GM18870 (cell line): ENCODE measurements at regions not wholly inside any gene's neighbourhood (a gene's known extent, or its start where the extent isn't known, plus 50 kb on each side); places are given as distances from the start of the nearest gene placed in this dataset.

Source experiments
- ATAC-seq: cut with Tn5 transposase; IDR thresholded peaks from one replicate; pipeline ENCODE4 v1.9.1; 2021; ENCODE audit warnings: moderate library complexity; ENCODE audit not compliant: unreplicated experiment

DNA sequence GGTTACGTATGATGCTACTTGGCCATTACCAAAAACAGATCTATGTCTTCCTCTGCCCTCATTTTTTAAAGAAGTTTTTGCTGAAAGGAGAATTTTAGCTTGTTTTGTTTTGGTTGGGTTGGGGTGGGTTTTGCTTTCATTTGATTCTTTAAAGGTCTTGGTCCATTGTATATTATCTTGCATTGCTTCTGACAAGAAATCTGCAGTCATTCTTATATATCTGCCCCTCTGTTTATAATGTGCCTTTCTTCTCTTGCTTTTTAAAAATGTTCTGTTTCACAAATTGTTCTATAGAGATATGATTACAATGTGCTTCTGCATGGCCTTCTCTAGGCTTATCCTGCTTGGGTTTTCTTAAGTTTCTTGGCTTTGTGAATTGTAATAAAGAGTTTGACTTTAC lies 660.6 kb downstream of the RNF144A start:
- ATAC-seq, result no peak

DNA sequence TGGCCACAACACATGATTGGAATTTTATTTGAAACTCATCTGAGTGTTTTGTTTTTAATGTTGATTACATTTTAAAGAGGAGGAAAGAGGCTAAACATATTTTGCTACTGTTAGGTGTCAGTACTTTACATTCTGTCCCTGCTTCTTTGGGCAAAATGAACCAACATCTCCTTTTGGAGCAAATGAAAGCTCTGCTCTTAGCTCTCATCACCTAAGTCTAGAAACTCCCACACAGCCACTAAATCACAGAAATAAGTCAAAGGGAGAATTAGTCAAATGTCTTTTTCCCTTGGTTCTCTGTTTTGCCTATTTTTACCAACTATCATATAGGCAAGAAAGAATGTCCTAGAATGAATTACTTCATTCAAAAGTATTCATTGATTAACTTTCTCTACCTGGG lies 666.8 kb downstream of the RNF144A start:
- ATAC-seq, result no peak

DNA sequence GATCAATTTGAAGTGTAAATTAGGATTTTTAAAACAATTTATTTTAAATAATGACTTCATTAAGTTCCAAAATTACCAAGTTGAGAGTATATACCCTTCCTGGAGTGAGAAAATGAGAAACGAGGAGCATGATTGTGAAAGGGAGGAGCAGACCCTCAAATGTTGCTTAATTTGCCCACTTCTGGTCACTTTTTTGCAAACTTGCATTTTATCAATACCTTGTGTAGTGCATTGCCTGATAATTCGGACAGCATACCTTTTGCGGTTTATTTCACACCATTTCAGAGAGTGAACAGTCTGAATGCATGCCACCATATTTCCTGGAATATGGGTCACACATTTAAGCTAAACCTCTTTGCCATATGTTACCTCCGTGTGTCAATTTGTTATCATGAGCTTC lies 669.7 kb downstream of the RNF144A start:
- ATAC-seq, result no peak

DNA sequence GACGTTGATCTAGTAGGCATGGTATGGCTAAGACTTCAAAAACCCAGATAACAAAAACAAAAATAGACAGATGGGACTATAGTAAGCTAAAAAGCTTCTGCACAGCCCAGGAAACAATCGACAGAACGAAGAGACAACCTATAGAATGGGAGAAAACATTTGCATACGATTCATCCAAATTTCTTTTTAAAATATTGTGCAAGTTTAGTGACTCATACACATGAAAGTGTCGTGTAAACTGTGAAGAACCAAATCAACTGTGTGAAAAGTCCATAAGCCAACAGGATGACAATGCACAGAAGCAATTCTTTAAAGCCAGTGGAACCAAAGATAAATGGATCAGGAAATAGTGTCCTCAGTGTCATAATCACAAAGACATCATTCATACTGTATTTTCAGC lies 671.1 kb downstream of the RNF144A start:
- no peak for ATAC-seq

DNA sequence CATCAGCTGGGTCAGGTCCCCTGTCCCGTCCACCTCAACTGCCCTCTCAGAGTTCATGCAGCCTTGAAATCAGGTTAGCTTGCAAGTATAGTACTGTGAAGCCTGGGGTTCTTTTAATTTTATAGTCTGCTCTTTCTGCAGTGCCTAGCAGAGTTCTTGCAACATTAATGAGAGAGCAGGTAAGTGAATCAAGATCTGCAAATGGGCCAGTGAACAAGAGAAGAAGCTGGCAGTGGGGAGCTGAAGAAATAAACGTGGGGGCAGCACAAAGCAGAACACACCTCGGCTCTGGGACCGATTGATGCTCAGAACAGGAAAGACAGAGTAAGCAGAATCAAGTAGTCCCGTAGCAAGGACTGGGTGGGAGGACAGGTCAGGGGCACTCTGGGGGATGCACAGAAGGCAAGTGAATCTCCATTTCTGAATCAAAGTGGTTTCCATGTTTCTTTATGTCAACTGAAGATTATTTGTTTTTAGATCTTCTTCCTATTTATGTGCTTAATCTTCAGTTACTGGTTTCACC lies 675.5 kb downstream of the RNF144A start:
- no peak for ATAC-seq

DNA sequence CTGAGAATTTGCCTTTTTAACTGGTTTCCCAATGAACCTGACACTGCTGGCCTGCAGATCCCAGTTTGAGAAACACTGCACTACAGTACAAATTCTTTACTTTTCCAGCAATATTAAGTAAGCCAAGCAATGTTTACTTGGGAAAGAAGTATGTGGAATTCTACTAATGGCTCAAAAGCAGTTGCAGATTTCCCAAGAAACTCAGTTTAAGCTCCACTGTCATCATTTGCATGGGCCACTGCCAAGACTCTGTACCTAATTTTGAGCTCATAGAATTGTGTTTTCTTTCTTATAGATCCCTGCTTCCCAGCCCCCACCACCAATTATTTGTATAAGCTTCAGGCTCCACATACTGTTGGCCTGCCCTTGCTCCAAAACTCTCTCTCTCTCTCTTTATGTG lies 676.1 kb downstream of the RNF144A start:
- ATAC-seq, result no peak

DNA sequence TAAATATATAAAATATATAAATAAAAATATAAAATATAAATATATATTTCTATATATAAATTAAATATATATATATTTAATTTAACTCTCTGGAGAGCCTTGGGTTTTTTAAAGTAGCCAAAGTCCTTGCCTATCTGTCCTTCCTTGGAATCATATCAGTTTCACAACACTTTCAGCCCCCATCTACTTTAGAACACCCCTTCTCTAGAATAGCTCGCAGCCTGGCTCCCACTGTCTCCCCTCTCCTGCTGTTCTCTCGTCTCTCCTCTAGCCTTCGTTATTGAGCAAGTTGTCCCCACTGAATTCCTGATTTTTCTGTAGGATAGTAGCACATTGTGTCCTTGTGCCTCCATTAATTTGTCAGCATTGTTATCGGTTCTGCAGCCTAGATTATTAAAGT lies 677.0 kb downstream of the RNF144A start:
- ATAC-seq, result no peak

DNA sequence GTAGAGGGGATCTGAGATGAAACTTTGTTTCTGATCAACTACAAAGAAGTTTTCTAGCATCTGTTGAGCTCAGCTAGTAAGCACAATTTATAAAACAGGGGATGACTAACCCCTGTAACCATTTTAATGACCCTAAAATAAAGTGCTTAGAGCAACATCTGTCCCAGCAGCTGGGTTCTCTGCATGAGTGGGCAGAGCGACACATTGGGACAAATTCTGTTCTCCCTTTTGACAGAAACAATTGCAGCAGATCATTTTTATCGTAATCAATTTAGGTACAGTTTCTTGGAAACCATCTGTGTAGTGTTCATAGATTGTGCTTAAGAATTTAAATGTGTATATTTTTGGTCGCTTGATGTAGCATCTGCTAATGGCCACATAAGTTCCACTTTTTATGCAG lies 678.0 kb downstream of the RNF144A start:
- ATAC-seq, result no peak

DNA sequence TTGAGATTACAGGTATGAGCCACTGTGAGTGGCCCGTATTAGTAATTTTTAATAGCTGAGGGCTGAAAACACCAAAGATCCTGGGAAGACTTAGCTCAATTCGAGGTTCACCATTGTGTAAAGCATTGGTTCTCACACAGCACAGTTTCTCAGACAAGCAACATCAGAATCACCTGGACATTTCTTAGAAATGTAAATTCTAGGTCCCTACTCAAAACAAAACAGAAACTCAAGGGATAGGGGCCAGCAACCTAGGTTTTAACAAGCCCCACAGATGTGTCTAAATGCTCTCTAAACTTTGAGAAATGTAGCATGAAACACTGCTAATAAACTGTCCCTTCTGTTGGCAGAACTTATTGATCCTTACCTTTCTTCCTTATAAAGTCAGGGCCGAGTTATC lies 681.2 kb downstream of the RNF144A start:
- no peak for ATAC-seq

DNA sequence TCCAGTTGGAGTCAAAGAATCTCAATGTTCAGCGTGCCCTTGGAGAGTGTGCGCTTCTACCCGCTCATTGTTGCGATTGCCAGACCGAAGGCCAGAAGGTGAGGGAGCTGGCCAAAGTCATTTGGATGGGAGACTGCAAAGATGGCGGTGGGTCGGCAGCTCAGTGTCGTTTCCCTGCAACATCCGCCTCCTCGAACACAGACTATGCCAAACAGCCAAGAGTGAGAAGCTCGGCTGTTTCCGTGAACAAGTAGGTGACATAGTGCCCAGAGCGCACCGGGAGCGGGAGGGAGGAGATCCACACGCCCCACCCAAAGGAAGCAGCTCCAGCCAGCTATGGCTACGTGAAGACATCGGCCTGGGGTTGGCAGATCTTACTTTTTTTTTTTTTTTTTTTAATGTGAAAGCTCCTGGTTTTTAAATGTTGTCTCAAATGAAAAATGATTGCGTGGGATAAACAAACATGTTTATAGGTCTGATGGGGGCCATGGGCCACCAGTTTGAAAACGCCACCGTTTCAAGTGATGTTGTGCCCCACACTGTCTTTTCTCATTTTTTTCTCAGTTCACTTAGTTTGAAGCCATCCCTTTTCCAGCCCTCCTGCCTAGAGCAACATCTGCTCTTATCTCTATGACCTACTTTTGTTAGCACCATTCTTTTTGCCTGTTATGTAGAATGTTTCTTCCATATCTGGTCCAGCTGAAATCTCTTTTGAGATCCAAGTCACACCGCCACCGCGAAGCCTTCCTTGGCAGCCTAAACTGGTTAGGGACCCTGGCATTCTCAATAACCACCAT lies 682.4 kb downstream of the RNF144A start:
- ATAC-seq, result no peak

DNA sequence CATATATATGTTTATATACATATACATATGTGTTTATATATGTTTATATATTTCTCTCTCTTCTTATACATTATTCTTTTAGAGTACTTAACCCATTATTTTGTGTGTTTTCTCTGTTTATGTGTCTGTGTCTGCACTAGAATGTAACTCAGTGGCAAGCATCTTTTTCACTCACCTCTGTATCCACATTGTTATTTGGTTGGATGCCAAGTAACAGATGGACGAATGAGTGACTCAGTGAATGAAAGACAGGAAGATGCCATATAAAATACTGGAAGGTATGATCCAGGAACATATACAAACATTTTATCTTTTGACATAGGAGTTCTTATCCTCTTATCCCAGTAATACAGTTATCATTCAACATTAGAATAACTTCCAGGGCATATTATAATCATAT lies 684.8 kb downstream of the RNF144A start:
- ATAC-seq, result no peak

DNA sequence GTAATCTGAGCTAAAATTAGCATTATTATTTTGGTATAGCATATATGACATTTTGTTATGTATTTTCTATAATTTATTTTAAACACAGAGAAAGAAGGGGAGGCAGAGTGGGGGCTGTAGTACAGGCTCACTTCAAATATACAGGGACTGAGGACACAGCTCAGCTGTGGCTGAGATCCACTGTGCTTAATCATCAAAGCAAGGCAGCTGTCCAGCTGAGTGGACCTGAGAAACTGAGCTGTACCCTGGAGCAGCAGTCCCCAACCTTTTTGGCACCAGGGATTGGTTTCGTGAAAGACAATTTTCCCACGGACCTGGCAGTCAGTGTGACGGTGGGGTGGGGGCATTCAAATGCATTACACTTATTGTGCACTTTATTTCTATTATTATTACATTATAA lies 687.2 kb downstream of the RNF144A start:
- ATAC-seq, result no peak

DNA sequence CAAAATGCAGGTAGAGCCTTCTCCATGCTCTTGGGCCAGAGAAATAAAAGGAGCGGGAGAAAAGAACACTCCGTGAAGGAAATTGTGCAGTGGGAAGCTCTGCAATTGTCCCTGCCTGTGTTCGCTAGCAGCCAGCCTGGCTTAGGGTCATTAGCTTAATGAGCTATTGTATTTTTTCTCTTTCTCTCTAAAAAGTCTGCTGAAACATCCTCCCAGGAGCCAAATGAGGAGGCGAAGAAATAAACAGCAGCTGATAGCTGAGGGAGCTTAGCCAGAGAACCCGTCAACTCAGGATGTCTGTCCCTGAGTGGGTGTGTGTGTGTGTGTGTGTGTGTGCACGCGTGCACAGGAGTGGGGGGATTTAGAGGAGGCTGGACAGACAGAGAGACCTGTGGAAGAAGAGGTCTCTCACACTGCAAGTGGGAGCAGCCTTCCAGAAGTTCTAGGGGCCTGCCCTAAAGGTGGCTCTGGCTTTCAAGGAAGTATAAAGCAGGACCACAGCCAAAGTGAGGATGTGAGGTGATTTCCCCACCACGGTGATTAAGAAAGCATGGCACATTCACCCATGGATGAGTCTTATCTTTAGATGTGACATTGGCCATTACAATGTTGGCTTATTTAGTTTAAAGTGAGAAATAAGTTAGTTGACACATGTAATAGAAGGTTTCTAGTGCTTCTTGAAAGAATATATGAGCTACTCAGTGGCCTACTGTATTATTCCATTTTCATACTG lies 690.4 kb downstream of the RNF144A start:
- ATAC-seq, result no peak

DNA sequence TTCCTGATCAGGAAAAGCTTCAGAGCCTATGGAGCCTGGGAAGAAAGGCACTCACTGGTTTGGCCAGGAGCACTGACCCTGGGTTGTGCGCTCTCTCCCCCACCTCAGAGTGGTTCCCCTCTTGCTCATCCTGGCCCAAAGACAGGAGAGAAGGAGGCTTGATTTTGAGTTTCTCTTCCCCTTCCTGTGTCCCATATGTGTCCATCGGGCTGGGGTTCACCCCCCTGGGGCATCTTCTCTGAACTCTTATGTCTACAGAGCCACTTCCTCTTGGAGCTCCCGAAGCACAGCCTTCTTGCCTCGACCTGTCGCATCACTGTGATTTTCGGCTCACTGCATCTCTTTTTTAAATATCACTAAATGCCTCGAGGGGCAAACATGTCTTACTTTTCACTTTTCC lies 692.3 kb downstream of the RNF144A start:
- no peak for ATAC-seq

DNA sequence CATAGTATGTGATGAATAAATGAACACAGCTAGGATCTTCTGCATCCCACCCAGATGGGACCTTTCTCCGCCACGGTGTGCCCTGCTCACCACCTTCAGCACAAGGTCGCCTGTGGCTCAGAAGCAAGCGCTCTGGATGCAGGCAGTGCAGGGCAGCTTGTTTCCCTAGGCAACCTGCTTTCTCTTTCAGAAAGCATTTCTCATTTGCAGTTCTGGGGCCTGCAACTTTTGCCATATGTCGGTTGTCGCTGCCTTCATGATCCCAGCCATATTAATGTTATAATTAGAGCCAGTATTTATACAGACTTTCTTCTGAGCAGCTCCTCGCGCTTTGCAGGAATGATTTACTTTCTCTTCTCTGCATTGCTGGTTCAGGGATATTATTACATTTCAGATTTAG lies 692.8 kb downstream of the RNF144A start:
- no peak for ATAC-seq

DNA sequence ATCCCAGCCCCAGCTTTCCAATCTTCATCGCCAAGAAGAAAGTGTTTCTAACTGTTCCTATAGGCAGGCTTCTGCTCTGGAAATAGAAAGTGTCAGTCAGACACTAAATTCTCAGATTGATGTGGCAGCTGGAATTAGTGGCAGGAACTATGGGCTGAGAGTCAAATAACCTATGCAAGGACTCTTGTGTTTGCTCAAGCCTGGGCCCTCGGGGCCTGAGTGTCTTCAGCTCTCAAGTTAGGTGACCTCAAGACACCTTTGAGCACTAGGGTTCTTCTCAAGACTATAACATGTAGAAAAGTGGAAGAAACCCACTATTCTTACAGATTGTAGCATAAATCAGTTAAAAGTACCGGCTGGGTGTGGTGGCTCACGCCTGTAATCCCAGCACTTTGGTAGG lies 694.5 kb downstream of the RNF144A start:
- no peak for ATAC-seq

DNA sequence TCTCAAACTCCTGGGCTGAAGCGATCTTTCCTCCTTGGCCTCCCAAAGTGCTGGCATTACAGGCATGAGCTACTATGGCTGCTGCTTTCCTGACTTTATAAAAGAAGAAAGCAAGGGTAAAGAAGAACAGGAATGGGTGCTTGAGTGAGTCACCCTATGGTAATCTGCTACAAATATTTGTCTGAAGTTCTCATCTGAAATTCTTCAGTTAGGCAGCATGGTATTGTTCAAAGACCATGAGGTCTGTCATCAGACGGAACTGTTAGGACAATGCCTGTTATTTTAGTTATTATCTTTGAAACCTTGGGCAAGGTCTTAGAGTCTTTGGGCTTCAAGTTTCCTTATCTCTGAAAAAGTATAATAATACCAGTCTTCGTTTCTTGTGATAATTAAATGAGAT lies 695.8 kb downstream of the RNF144A start:
- ATAC-seq, result no peak

DNA sequence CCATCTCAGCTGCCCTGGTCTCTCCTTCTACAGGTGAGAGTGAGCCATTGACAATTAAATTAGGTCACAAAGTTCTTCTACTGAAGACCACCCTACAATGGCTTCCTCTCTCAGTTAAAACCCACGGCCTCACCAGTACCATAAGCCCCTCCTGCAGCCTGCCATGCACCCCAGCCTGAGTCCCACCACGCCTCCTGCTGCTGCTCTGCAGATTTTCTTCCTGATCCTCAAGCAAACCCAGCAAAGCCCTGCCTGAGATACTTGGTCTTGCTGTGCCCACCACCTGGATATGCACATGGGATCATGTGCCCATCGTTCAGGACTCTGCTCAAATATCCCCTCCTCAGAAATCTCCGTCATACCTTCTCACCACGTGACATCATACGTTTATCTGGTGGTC lies 696.6 kb downstream of the RNF144A start:
- ATAC-seq, result no peak

DNA sequence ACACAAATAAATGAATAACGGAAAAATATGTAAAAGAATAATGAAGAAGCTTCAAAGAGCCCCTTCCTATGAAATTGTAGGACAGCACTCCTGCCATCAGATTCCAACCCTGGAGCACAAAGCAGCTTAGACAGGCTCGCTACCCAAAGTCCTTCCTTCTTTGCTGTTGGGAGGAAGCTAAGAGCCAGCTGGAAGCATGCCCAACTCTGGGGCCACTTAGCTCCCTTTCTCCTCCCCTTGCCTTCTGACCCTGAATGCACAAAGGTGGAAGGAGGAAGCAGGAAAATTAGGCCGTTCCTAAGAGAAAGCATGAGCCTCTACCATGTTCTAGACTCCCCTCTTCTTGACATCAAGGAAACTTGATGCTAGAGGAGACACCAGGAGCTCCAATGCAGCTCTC lies 700.8 kb downstream of the RNF144A start:
- no peak for ATAC-seq

DNA sequence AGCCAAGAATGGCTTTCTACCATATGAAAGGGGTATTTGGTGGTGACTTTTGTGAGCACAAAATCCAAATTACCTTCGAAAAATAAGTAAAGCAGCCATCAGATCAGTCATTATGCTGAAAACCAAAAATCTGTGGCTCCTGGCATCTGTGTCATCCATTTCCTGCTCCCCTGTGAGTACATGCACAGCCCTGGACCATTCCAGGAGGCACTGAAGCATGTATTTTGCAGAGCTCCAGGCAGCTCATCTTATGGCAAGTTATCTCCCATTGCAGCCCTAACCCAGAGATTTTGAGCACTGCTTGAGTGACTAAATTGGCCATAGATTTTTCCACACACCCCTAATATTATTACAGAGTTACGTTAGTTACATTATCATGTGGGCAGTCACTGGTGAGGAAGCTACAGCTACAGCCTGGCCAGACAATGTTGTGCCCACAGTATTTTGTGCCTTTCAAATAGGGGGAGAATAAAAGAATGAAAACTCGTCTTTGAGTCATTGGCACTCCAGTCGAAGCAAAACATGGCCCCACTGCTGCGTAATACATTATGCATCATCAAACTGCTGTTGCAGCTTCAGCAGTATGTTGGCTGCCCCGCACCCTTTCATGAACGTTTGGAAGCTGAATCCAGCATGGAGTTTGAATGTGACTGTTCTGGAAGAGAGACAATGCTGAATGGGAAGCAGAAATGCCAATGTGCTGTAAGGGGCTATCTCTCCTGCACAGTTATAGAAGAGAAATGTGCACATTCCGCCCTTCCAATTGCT lies 702.2 kb downstream of the RNF144A start:
- no peak for ATAC-seq

DNA sequence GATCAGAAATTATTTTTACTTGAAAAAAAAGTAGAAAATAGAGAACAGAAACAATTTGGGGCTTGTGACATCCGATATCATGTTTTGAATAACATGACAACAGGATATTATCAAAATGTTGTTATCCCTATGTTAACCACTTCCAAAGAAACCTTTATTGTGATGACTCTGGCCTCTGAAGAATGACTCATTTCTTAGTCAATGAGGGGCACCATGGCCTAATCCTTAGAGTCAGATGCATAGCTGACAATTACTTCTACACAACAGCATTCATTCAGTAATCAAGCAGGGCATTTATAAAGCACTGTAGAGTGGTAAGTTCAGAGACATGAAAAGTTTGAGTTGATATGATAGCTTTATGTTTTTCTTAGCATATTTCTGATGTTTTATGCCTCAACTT lies 703.0 kb downstream of the RNF144A start:
- no peak for ATAC-seq
